GM12878 (cell line): ENCODE measurements at regions not wholly inside any gene's neighbourhood (a gene's known extent, or its start where the extent isn't known, plus 50 kb on each side); places are given as distances from the start of the nearest gene placed in this dataset.

Source experiments
- ATAC-seq: fragments of 200-7000 bp; cut with Tn5 transposase; 3 replicates; pipeline ENCODE4 v1.9.1; 2020; ENCODE audit warnings: mild to moderate bottlenecking, moderate library complexity
- BruUV-seq: library from RNA; stranded (reverse); fragments of 400-500 nt; replicated peaks from 2 replicates; lab custom pipeline; 2021; lab: Mats Ljungman, UMichigan
- CTCF ChIA-PET: fragments of 300-600 bp; sonication (Branson Sonifier 250); formaldehyde crosslinking; extraction: SDS; loops from one replicate; lab custom pipeline; 2021; ENCODE audit warnings: inconsistent platforms; lab: Yijun Ruan, JAX
- POLR2A ChIA-PET: fragments of 350-600 bp; formaldehyde crosslinking; extraction: SDS; loops from one replicate; lab custom pipeline; 2021; ENCODE audit warnings: inconsistent platforms; lab: Charles Lee
- RAD21 ChIA-PET: fragments of 300-600 bp; sonication (Branson Sonifier 250); formaldehyde crosslinking; loops from one replicate; lab custom pipeline; 2023; ENCODE audit warnings: antibody characterized with exemption; ENCODE audit not compliant: unreplicated experiment; lab: Charles Lee
- SMC1A ChIA-PET: fragments of 300-600 bp; sonication (Branson Sonifier 250); formaldehyde crosslinking; loops from one replicate; lab custom pipeline; 2023; ENCODE audit not compliant: unreplicated experiment, uncharacterized antibody; lab: Charles Lee
- DNase-seq: peaks from one replicate; pipeline ENCODE4 v3.0.0-alpha.2; 2011; ENCODE audit warnings: low read depth, low spot score
- FAIRE-seq: peaks from 3 replicates; lab custom pipeline; 2011; peaks lifted over from hg19 to GRCh38; lab: Jason Lieb, UNC
- H2AFZ ChIP-seq: 2 replicates; pipeline ENCODE4 v1.6.0; 2011; ENCODE audit warnings: low read depth, low read length, control low read depth; ENCODE audit not compliant: control insufficient read depth
- H3K27ac ChIP-seq: 2 replicates; pipeline ENCODE4 v1.5.1; 2011; ENCODE audit warnings: control low read depth; ENCODE audit not compliant: control insufficient read depth, insufficient read depth
- H3K27me3 ChIP-seq, 2 experiments: replicated peaks in 1 of 2; 2 replicates each; pipeline versions ENCODE4 v1.6.0 to v1.6.1; 2011; ENCODE audit warnings: low read length in 1 of 2; ENCODE audit not compliant: control insufficient read depth in 2 of 2, insufficient read depth in 2 of 2
- H3K36me3 ChIP-seq, 2 experiments: 2 replicates each; pipeline ENCODE4 v1.5.1; 2011; ENCODE audit warnings: low read length in 1 of 2; ENCODE audit not compliant: control insufficient read depth in 2 of 2, insufficient read depth in 2 of 2
- H3K4me1 ChIP-seq: 2 replicates; pipeline ENCODE4 v1.6.1; 2011; ENCODE audit warnings: mild to moderate bottlenecking, low read length, moderate library complexity, mixed read lengths; ENCODE audit not compliant: control insufficient read depth, insufficient read depth
- H3K4me2 ChIP-seq: 2 replicates; pipeline ENCODE4 v1.6.0; 2011; ENCODE audit warnings: control low read depth; ENCODE audit not compliant: control insufficient read depth, insufficient read depth
- H3K4me3 ChIP-seq: fragments of 200-600 bp; sonication (generic); 2 replicates; pipeline ENCODE4 v1.5.1; 2016
- H3K79me2 ChIP-seq: 2 replicates; pipeline ENCODE4 v1.6.0; 2011; ENCODE audit warnings: low read length; ENCODE audit not compliant: control insufficient read depth, insufficient read depth
- H3K9ac ChIP-seq: 2 replicates; pipeline ENCODE4 v1.8.0; 2011; ENCODE audit warnings: low read length, control low read depth, mixed read lengths; ENCODE audit not compliant: control insufficient read depth, insufficient read depth
- H3K9me3 ChIP-seq: replicated peaks from 3 replicates; pipeline ENCODE4 v1.5.1; 2011; ENCODE audit warnings: mild to moderate bottlenecking, low read length; ENCODE audit not compliant: control insufficient read depth, insufficient read depth
- H4K20me1 ChIP-seq: 2 replicates; pipeline ENCODE4 v1.6.0; 2011; ENCODE audit not compliant: control insufficient read depth, insufficient read depth
- ASH2L ChIP-seq: fragments of 300-600, 200-600 bp; sonication (generic); IDR thresholded peaks from 2 replicates; pipeline ENCODE4 v1.6.1; 2017; ENCODE audit warnings: low read depth, mild to moderate bottlenecking, borderline replicate concordance
- CHD1 ChIP-seq: IDR thresholded peaks from 2 replicates; pipeline ENCODE4 v1.6.1; 2012; ENCODE audit warnings: low read depth, low read length, improper control_type of control experiment
- HDAC2 ChIP-seq: fragments of 200-600 bp; sonication (generic); IDR thresholded peaks from 2 replicates; pipeline ENCODE4 v1.6.1; 2017
- MTA2 ChIP-seq: fragments of 450-650 bp; IDR thresholded peaks from 2 replicates; pipeline ENCODE4 v1.6.1; 2016; ENCODE audit warnings: low read depth, mild to moderate bottlenecking, moderate library complexity
- PBX3 ChIP-seq: IDR thresholded peaks from 2 replicates; pipeline ENCODE4 v1.6.1; 2011; ENCODE audit warnings: mild to moderate bottlenecking, low read depth, low read length, moderate library complexity; ENCODE audit not compliant: insufficient replicate concordance
- PKNOX1 ChIP-seq: fragments of 450-650 bp; IDR thresholded peaks from 2 replicates; pipeline ENCODE4 v1.6.1; 2016; ENCODE audit warnings: mild to moderate bottlenecking
- POU2F2 ChIP-seq: IDR thresholded peaks from 3 replicates; pipeline ENCODE4 v1.6.1; 2011; ENCODE audit warnings: low read depth, mild to moderate bottlenecking, low read length, borderline replicate concordance
- ZBTB33 ChIP-seq: fragments of 450-650 bp; IDR thresholded peaks from 2 replicates; pipeline ENCODE4 v1.6.1; 2017; ENCODE audit warnings: mild to moderate bottlenecking
- WGBS: methylation state at CpG from one replicate; pipeline ENCODE4 v1.1.6; 2016; ENCODE audit warnings: low lambda C conversion rate; ENCODE audit not compliant: insufficient replicate concordance, insufficient coverage; ENCODE audit errors: missing lambda C conversion rate; 5-methylcytosine and 5-hydroxymethylcytosine counted together
- in situ Hi-C: fragments of 300-500 bp; cut with MboI; formaldehyde crosslinking; loops from 9 replicates; pipeline ENCODE4 v1.14.3; 2018; ENCODE audit warnings: mixed read lengths
- intact Hi-C: fragments of 100-400 bp; cut with micrococcal nuclease; formaldehyde crosslinking; loops from one replicate; pipeline ENCODE4 v1.14.2; 2022; ENCODE audit not compliant: unreplicated experiment
- TF ChIP-seq, protein P1 (sequence below): IDR thresholded peaks from 2 replicates; pipeline ENCODE4 v1.6.1; 2011; ENCODE audit warnings: low read depth, low read length, improper control_type of control experiment, borderline replicate concordance

GRCh38 chr14:43166163-43166562 is 1340.9 kb downstream of the FSCB start:
- H3K4me1 ChIP-seq = no peaks in the 10 kb centered on the region
- SMC1A ChIA-PET = no interaction called here
- CTCF ChIA-PET = interaction anchor here (0.6 kb wide), 1 partner anchor 1692 kb away, joined by 3 read pairs; no protein-coding TSS in a partner anchor
- no peaks in the 10 kb centered on the region for H3K79me2 ChIP-seq
- H3K4me3 ChIP-seq = no peak overlapping the region
- H3K36me3 ChIP-seq = no peaks in the 10 kb centered on the region
- 22% methylated on average over 2 of the region's 2 CpGs for WGBS
- FAIRE-seq (no peak), ATAC-seq (peak; percentile 75), DNase-seq (no peak)
- RAD21 ChIA-PET = no interaction called here
- H4K20me1 ChIP-seq = no peaks in the 10 kb centered on the region
- BruUV-seq = no TSS peak
- H3K4me2 ChIP-seq = no peak overlapping the region
- intact Hi-C loops = no loop called here
- no peaks in the 10 kb centered on the region for H3K9me3 ChIP-seq
- no peaks in the 10 kb centered on the region for H3K27me3 ChIP-seq
- no peak overlapping the region for H2AFZ ChIP-seq
- H3K9ac ChIP-seq = no peak overlapping the region
- POLR2A ChIA-PET = no interaction called here
- peak; percentile 17 for TF ChIP-seq PBX3
- peak; percentile 23; the same call in 1 of the 3 replicates for TF ChIP-seq POU2F2
- no peak for TF ChIP-seq HDAC2
- peak; percentile 50; the same call in 1 of the 2 replicates for TF ChIP-seq PKNOX1
- peak; percentile 59; the same call in 1 of the 2 replicates for TF ChIP-seq MTA2
- TF ChIP-seq ZBTB33 = no peak
- TF ChIP-seq CHD1 = no peak
- no peak for TF ChIP-seq ASH2L
- TF ChIP-seq, protein P1, sequence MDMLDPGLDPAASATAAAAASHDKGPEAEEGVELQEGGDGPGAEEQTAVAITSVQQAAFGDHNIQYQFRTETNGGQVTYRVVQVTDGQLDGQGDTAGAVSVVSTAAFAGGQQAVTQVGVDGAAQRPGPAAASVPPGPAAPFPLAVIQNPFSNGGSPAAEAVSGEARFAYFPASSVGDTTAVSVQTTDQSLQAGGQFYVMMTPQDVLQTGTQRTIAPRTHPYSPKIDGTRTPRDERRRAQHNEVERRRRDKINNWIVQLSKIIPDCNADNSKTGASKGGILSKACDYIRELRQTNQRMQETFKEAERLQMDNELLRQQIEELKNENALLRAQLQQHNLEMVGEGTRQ = no peak
- no peak overlapping the region for H3K27ac ChIP-seq
- in situ Hi-C loops = no loop called here
